C4-2B (cell line): ENCODE measurements at regions not wholly inside any gene's neighbourhood (a gene's known extent, or its start where the extent isn't known, plus 50 kb on each side); places are given as distances from the start of the nearest gene placed in this dataset.
A peak's percentile ranks its signal among the peaks of the same experiment; 100 is the strongest.

ENCODE experiments used
- H3K27ac ChIP-seq: fragments of 450-650 bp; 2 replicates; pipeline ENCODE4 v1.5.1; 2017
- CTCF ChIP-seq: fragments of 450-650 bp; conservative IDR thresholded peaks from 2 replicates; pipeline ENCODE4 v1.5.1; 2017; ENCODE audit warnings: mild to moderate bottlenecking
- ZFX ChIP-seq: fragments of 450-650 bp; IDR thresholded peaks from 2 replicates; pipeline ENCODE4 v1.6.1; 2017

- peak overlapping the region; percentile 97; the same call in 1 of the 2 replicates for H3K27ac ChIP-seq
- TF ChIP-seq CTCF = no peak
- TF ChIP-seq ZFX = no peak
Observed at GRCh38 chr17:55605705-55606487, 94.6 kb upstream of the SMIM36 start.

GRCh38 chr17:55601874-55602364 lies 90.7 kb upstream of the SMIM36 start:
- TF ChIP-seq CTCF = peak; percentile 89
- no peak for TF ChIP-seq ZFX
- H3K27ac ChIP-seq = no peak overlapping the region

DNA sequence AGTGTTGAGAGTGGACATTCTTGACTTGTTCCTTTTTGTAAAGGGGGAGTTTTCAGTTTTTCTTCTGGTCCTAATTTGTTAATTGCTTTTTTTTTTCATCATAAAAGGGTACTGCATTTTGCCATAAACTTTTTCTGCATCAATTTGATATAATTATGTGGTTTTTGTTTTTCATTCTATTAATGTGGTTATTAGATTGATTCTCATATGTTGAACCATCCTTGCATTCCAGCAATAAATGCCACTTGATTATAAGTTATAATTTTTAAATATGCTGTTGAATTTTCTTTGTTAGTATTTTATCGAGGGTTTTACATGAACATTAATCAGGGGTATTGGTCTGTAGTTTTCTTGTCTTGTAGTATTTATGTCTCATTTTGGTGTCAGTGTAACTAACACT lies 87.2 kb upstream of the SMIM36 start:
- no peak overlapping the region for H3K27ac ChIP-seq
- TF ChIP-seq CTCF (no peak), ZFX (no peak)

- H3K27ac ChIP-seq = no peak overlapping the region; the same call in 1 of the 2 replicates
- TF ChIP-seq ZFX (no peak), CTCF (no peak)
Observed at GRCh38 chr17:55588446-55589242, 77.4 kb upstream of the SMIM36 start.

GRCh38 chr17:55587608-55588139 lies 76.4 kb upstream of the SMIM36 start:
- TF ChIP-seq CTCF (no peak), ZFX (no peak)
- peak overlapping the region; percentile 67 for H3K27ac ChIP-seq

GRCh38 chr17:55585629-55586028 lies 74.4 kb upstream of the SMIM36 start:
- H3K27ac ChIP-seq = no peak overlapping the region
- TF ChIP-seq ZFX (no peak), CTCF (peak; percentile 19)

DNA sequence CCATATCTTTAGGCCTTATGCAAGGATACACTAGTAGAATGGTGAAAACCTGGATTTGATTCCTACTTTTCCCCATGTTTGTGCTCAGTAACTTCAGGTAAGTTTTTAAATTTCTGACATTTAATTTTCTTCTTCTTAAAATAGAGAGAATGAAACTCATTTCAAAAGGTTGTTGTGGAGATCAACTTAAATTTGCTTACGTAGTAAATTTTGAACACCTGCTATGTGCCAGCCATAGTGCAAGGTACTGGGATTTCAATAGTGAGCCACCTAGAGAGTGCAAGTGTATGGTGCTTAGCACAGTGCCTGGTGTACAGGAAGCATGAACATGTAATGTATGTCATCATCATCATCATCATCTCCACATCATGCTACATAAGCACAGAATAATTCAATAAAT lies 73.6 kb upstream of the SMIM36 start:
- TF ChIP-seq CTCF = no peak
- TF ChIP-seq ZFX = no peak
- no peak overlapping the region for H3K27ac ChIP-seq
